H1 (cell line): ENCODE measurements at regions not wholly inside any gene's neighbourhood (a gene's known extent, or its start where the extent isn't known, plus 50 kb on each side); places are given as distances from the start of the nearest gene placed in this dataset.
"Not testable (repeated sequence)": the region's sequence is repeated elsewhere in the genome, so short reads cannot be mapped to it uniquely, and the experiment has no call there.

Experiments used
- CTCF ChIP-seq, 3 experiments: IDR thresholded peaks; 1 replicate in 2 of 3; 2 replicates in 1 of 3; pipeline versions ENCODE4 v1.5.1 to v1.6.1; 2011; ENCODE audit warnings: low read length in 3 of 3, mild to moderate bottlenecking in 3 of 3, inconsistent platforms in 2 of 3, low read depth in 1 of 3, moderate library complexity in 1 of 3; ENCODE audit not compliant: insufficient read depth in 1 of 3; ENCODE audit errors: control extremely low read depth in 1 of 3
- EZH2 ChIP-seq: fragments of 200-600 bp; sonication (generic); IDR thresholded peaks from 2 replicates; pipeline ENCODE4 v1.7.1; 2012; ENCODE audit warnings: low read depth, mild to moderate bottlenecking, moderate library complexity, low read length, inconsistent platforms; ENCODE audit not compliant: severe bottlenecking
- NRF1 ChIP-seq: IDR thresholded peaks from 2 replicates; pipeline ENCODE4 v1.6.1; 2011; ENCODE audit warnings: mild to moderate bottlenecking, low read depth, low read length, improper control_type of control experiment
- RAD21 ChIP-seq, 2 experiments: IDR thresholded peaks in 1 of 2; conservative IDR thresholded peaks in 1 of 2; 2 replicates each; pipeline ENCODE4 v1.6.1; 2011; ENCODE audit warnings: low read depth in 2 of 2, low read length in 2 of 2, improper control_type of control experiment in 1 of 2, inconsistent platforms in 1 of 2, mild to moderate bottlenecking in 1 of 2, moderate library complexity in 1 of 2
- RFX5 ChIP-seq: IDR thresholded peaks from 2 replicates; pipeline ENCODE4 v1.6.1; 2011; ENCODE audit warnings: low read depth, low read length, improper control_type of control experiment, borderline replicate concordance
- TBP ChIP-seq: IDR thresholded peaks from 2 replicates; pipeline ENCODE4 v1.6.1; 2011; ENCODE audit warnings: low read depth, low read length, improper control_type of control experiment
- USF2 ChIP-seq: IDR thresholded peaks from 2 replicates; pipeline ENCODE4 v1.6.1; 2011; ENCODE audit warnings: low read length, improper control_type of control experiment
- ZNF274 ChIP-seq: IDR thresholded peaks from 2 replicates; pipeline ENCODE4 v1.7.0; 2012; ENCODE audit warnings: low read length, borderline replicate concordance; ENCODE audit errors: extremely low read depth

- not testable (repeated sequence) for TF ChIP-seq RFX5; TBP; CTCF (IDR thresholded peaks at IDR 0.05; ENCODE audit: control extremely low read depth in 1 of 3, insufficient read depth in 1 of 3, low read depth in 1 of 3, low read length in 3 of 3); EZH2; USF2; RAD21 (IDR thresholded peaks at IDR 0.05 in 1 of 2, conservative IDR thresholded peaks at IDR 0.05 in 1 of 2; ENCODE audit: low read depth in 2 of 2, low read length in 2 of 2); NRF1; ZNF274
Observed at GRCh38 chr17:27030552-27030951, 263.4 kb upstream of the WSB1 start.
